ENCODE measurements at regions not wholly inside any gene's neighbourhood (a gene's known extent, or its start where the extent isn't known, plus 50 kb on each side); places are given as distances from the start of the nearest gene placed in this dataset.

DNA sequence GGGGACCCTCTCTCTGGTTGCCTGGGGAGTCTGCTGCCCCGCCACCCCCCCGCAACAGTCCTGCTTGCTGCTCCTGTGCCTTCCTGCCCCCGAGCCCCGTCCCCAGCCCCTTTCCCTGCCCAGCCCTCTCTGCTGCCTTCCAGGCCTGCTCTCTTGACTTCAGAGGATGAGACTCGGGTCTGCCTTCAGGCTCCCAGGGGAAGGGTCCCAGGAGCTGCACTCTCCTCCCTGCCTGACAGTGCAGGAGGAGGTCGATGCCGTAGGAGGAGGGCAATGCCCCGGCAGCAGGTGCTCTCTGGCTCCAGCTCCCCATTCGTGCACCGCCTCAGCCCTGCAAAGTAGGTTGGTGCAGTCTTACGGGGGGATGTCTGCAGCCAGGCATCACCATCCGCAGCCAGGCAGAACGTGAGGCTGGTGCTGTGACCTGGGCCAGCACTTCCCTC, 185.1 kb upstream of the C14orf180 start:
- no peak overlapping the region for H3K4me2 ChIP-seq
- WGBS (ENCODE audit: low lambda C conversion rate): 21% methylated on average over 10 of the region's 13 CpGs
- ChIA-PET CTCF (interaction anchor here (0.9 kb wide), 1 partner anchor 157 kb away, joined by 3 read pairs; no protein-coding TSS in a partner anchor), POLR2A (no interaction called here)
- no peaks in the 10 kb centered on the region for H3K79me2 ChIP-seq (ENCODE audit: insufficient read depth)
- TF ChIP-seq ELF1 (IDR thresholded peaks at IDR 0.05) (no peak), JUND (IDR thresholded peaks at IDR 0.05) (no peak), CHD2 (IDR thresholded peaks at IDR 0.05; ENCODE audit: low read length, partially characterized antibody) (no peak), NFIC (IDR thresholded peaks at IDR 0.05; ENCODE audit: borderline replicate concordance) (no peak), SMC3 (IDR thresholded peaks at IDR 0.05; ENCODE audit: low read depth, low read length) (no peak), TAF1 (IDR thresholded peaks at IDR 0.05; ENCODE audit: borderline replicate concordance, low read depth, low read length) (no peak), TEAD4 (IDR thresholded peaks at IDR 0.05; ENCODE audit: borderline replicate concordance, insufficient read depth) (no peak), FOXM1 (IDR thresholded peaks at IDR 0.05; ENCODE audit: low read depth) (no peak), SIN3A (IDR thresholded peaks at IDR 0.05; ENCODE audit: borderline replicate concordance, low read depth, low read length) (no peak)
- TF ChIP-seq, protein P1, sequence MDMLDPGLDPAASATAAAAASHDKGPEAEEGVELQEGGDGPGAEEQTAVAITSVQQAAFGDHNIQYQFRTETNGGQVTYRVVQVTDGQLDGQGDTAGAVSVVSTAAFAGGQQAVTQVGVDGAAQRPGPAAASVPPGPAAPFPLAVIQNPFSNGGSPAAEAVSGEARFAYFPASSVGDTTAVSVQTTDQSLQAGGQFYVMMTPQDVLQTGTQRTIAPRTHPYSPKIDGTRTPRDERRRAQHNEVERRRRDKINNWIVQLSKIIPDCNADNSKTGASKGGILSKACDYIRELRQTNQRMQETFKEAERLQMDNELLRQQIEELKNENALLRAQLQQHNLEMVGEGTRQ (IDR thresholded peaks at IDR 0.05; ENCODE audit: borderline replicate concordance, low read depth, low read length): no peak
- H3K27me3 ChIP-seq (ENCODE audit: insufficient read depth): no peaks in the 10 kb centered on the region
- H3K9me3 ChIP-seq: peaks cover 6% of the 10 kb centered on the region; the same call in 1 of the 2 replicates
- H3K27ac ChIP-seq (ENCODE audit: low read depth in 2 of 2, low read length in 1 of 2): no peak overlapping the region; a peak in 1 of 4 replicates
- H3F3A ChIP-seq (replicated peaks; ENCODE audit: insufficient read depth): no peaks in the 10 kb centered on the region
- no peak for DNase-seq
- H3K4me1 ChIP-seq (ENCODE audit: control insufficient read depth in 1 of 2, insufficient read depth in 2 of 2, low read depth in 1 of 2, low read length in 1 of 2): peaks cover 0 to 19% of the 10 kb centered on the region in 2 experiments; a peak in 1 of 4 replicates
- no peak overlapping the region for H2AFZ ChIP-seq (ENCODE audit: low read depth)
- no peak overlapping the region for H3K9ac ChIP-seq
- no peaks in the 10 kb centered on the region for H3K9me2 ChIP-seq
- no peak overlapping the region for H3K4me3 ChIP-seq (ENCODE audit: low read depth in 2 of 2, low read length in 1 of 2)
- H3K36me3 ChIP-seq (replicated peaks in 1 of 2; ENCODE audit: control insufficient read depth in 1 of 2, insufficient read depth in 2 of 2, low read length in 1 of 2): no peaks in the 10 kb centered on the region
- H4K20me1 ChIP-seq (ENCODE audit: insufficient read depth): no peaks in the 10 kb centered on the region

DNA sequence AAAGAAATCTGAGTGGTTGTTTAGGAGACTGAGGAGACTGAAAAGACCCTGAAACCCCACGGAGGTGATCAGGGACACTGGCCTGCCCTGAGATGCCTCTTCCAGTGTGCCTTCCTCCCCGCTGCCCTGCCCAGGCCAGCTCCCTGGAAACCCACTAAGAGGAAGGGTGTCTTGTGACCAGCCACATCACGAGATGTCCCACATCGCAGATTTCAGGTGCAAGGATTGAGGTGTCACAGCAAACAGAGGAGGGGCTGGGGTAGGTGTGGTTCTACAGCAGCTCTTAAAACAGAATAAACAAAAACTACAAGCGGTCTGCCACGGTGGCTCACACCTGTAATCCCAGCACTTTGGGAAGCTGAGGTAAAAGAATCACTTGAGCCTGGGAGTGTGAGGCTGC, 184.3 kb upstream of the C14orf180 start:
- no peaks in the 10 kb centered on the region for H4K20me1 ChIP-seq (ENCODE audit: insufficient read depth)
- H3K27ac ChIP-seq (ENCODE audit: low read depth in 2 of 2, low read length in 1 of 2): no peak overlapping the region
- H3K9ac ChIP-seq: no peak overlapping the region
- H3K4me3 ChIP-seq (ENCODE audit: low read depth in 2 of 2, low read length in 1 of 2): no peak overlapping the region
- no peak overlapping the region for H3K4me2 ChIP-seq
- H3K79me2 ChIP-seq (ENCODE audit: insufficient read depth): no peaks in the 10 kb centered on the region
- ChIA-PET POLR2A (no interaction called here), CTCF (interaction anchor here (0.9 to 1.3 kb wide), 3 partner anchors 12 to 156 kb away, joined by 3 to 4 read pairs (median 3); no protein-coding TSS in a partner anchor)
- no peaks in the 10 kb centered on the region for H3K27me3 ChIP-seq (ENCODE audit: insufficient read depth)
- no peaks in the 10 kb centered on the region for H3K36me3 ChIP-seq (replicated peaks in 1 of 2; ENCODE audit: control insufficient read depth in 1 of 2, insufficient read depth in 2 of 2, low read length in 1 of 2)
- TF ChIP-seq NRF1 (IDR thresholded peaks at IDR 0.05; ENCODE audit: low read depth, low read length) (no peak), RCOR1 (IDR thresholded peaks at IDR 0.05; ENCODE audit: low read length) (no peak)
- no peaks in the 10 kb centered on the region for H3K9me2 ChIP-seq
- WGBS (ENCODE audit: low lambda C conversion rate): 39% methylated on average over 6 of the region's 6 CpGs
- no peak for DNase-seq
- peaks cover 0 to 27% of the 10 kb centered on the region in 2 experiments; a peak in 1 of 4 replicates for H3K4me1 ChIP-seq (ENCODE audit: control insufficient read depth in 1 of 2, insufficient read depth in 2 of 2, low read depth in 1 of 2, low read length in 1 of 2)
- peaks cover 6% of the 10 kb centered on the region; the same call in 1 of the 2 replicates for H3K9me3 ChIP-seq
- H2AFZ ChIP-seq (ENCODE audit: low read depth): no peak overlapping the region
- no peaks in the 10 kb centered on the region for H3F3A ChIP-seq (replicated peaks; ENCODE audit: insufficient read depth)

Data from SK-N-SH (cell line).